ENCODE measurements at regions not wholly inside any gene's neighbourhood (a gene's known extent, or its start where the extent isn't known, plus 50 kb on each side); places are given as distances from the start of the nearest gene placed in this dataset.
"Not testable (repeated sequence)": the region's sequence is repeated elsewhere in the genome, so short reads cannot be mapped to it uniquely, and the experiment has no call there.

DNA sequence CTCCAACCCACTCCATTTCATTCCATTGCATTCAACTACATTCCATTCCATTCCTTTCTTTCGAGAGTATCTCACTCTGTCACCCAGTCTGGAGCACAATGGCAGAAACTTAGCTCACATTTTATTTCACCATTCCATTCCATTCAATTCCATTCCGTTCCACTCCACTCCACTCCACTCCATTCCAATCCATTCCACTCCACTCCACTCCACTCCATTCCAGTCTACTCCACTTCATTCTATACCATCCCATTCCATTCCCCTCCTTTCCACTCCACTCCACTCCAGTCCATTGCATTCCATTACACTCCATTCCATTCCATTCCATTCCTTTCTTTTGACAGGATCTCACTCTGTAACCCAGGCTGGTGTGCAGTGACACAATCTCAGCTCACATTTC, 1466.3 kb downstream of the TSPY10 start:
- H3K4me1 ChIP-seq (ENCODE audit: control insufficient read depth, low read length), result no peaks in the 10 kb centered on the region
- H3K27me3 ChIP-seq (ENCODE audit: control insufficient read depth, low read length), result no peaks in the 10 kb centered on the region
- no peak overlapping the region for H3K27ac ChIP-seq (ENCODE audit: low read depth, low read length)
- H4K20me1 ChIP-seq (ENCODE audit: control insufficient read depth, insufficient read depth, low read depth, low read length), result no peaks in the 10 kb centered on the region
- no peak overlapping the region for H3K4me2 ChIP-seq (ENCODE audit: low read length)
- no peak overlapping the region for H3K4me3 ChIP-seq (ENCODE audit: low read length)
- TF ChIP-seq EZH2phosphoT487 (IDR thresholded peaks at IDR 0.05; ENCODE audit: borderline replicate concordance, low read length), result no peak
- H3K9me2 ChIP-seq (replicated peaks; ENCODE audit: control insufficient read depth, low read length), result no peaks in the 10 kb centered on the region
- peaks cover 29% of the 10 kb centered on the region for H3K9me3 ChIP-seq (ENCODE audit: control insufficient read depth, insufficient read depth, low read length)
- H3F3A ChIP-seq (ENCODE audit: control insufficient read depth, insufficient read depth), result no peaks in the 10 kb centered on the region
- H3K79me2 ChIP-seq (ENCODE audit: control insufficient read depth, low read length), result no peaks in the 10 kb centered on the region
- H3K36me3 ChIP-seq (ENCODE audit: control insufficient read depth, low read length), result no peaks in the 10 kb centered on the region

GRCh38 chrY:10999715-11000114, 1472.0 kb downstream of the TSPY10 start:
- not testable (repeated sequence) for H3K4me2 ChIP-seq (ENCODE audit: low read length); H3F3A ChIP-seq (ENCODE audit: control insufficient read depth, insufficient read depth); H3K9me2 ChIP-seq (replicated peaks; ENCODE audit: control insufficient read depth, low read length); H3K36me3 ChIP-seq (ENCODE audit: control insufficient read depth, low read length); H3K27ac ChIP-seq (ENCODE audit: low read depth, low read length); H4K20me1 ChIP-seq (ENCODE audit: control insufficient read depth, insufficient read depth, low read depth, low read length); H3K4me1 ChIP-seq (ENCODE audit: control insufficient read depth, low read length); H3K79me2 ChIP-seq (ENCODE audit: control insufficient read depth, low read length); H3K4me3 ChIP-seq (ENCODE audit: low read length); H3K27me3 ChIP-seq (ENCODE audit: control insufficient read depth, low read length)
- H3K9me3 ChIP-seq (ENCODE audit: control insufficient read depth, insufficient read depth, low read length), result peaks cover 20% of the 10 kb centered on the region

GRCh38 chrY:11014229-11014628, 1486.5 kb downstream of the TSPY10 start:
- not testable (repeated sequence) for H3K9me2 ChIP-seq (replicated peaks; ENCODE audit: control insufficient read depth, low read length); H3K36me3 ChIP-seq (ENCODE audit: control insufficient read depth, low read length); H3F3A ChIP-seq (ENCODE audit: control insufficient read depth, insufficient read depth); H3K4me3 ChIP-seq (ENCODE audit: low read length); H3K27ac ChIP-seq (ENCODE audit: low read depth, low read length); H3K27me3 ChIP-seq (ENCODE audit: control insufficient read depth, low read length); H3K79me2 ChIP-seq (ENCODE audit: control insufficient read depth, low read length); H4K20me1 ChIP-seq (ENCODE audit: control insufficient read depth, insufficient read depth, low read depth, low read length); H3K4me1 ChIP-seq (ENCODE audit: control insufficient read depth, low read length); H3K4me2 ChIP-seq (ENCODE audit: low read length)
- H3K9me3 ChIP-seq (ENCODE audit: control insufficient read depth, insufficient read depth, low read length), result peaks cover 16% of the 10 kb centered on the region; the same call in 1 of the 2 replicates

GRCh38 chrY:11022734-11023133, 1495.1 kb downstream of the TSPY10 start:
- Histone ChIP-seq H3K4me3 (ENCODE audit: low read length) (no peak overlapping the region), H3K9me3 (ENCODE audit: control insufficient read depth, insufficient read depth, low read length) (peaks cover 14% of the 10 kb centered on the region; the same call in 1 of the 2 replicates)

More at GRCh38 chrY:11022734-11023133, 1495.1 kb downstream of the TSPY10 start:
- Histone ChIP-seq H3K4me2 (ENCODE audit: low read length) (no peak overlapping the region), H4K20me1 (ENCODE audit: control insufficient read depth, insufficient read depth, low read depth, low read length) (no peaks in the 10 kb centered on the region), H3K9me2 (replicated peaks; ENCODE audit: control insufficient read depth, low read length) (no peaks in the 10 kb centered on the region), H3F3A (ENCODE audit: control insufficient read depth, insufficient read depth) (no peaks in the 10 kb centered on the region), H3K27me3 (ENCODE audit: control insufficient read depth, low read length) (no peaks in the 10 kb centered on the region), H3K79me2 (ENCODE audit: control insufficient read depth, low read length) (no peaks in the 10 kb centered on the region), H3K36me3 (ENCODE audit: control insufficient read depth, low read length) (no peaks in the 10 kb centered on the region), H3K4me1 (ENCODE audit: control insufficient read depth, low read length) (no peaks in the 10 kb centered on the region), H3K27ac (ENCODE audit: low read depth, low read length) (no peak overlapping the region)
- TF ChIP-seq CTCF (IDR thresholded peaks at IDR 0.05; ENCODE audit: low read depth, low read length, poor library complexity, severe bottlenecking), result no peak

Measured in DOHH2 (cell line).